HG02759 (cell line): ENCODE measurements at regions not wholly inside any gene's neighbourhood (a gene's known extent, or its start where the extent isn't known, plus 50 kb on each side); places are given as distances from the start of the nearest gene placed in this dataset.

Source experiments
- ATAC-seq: cut with Tn5 transposase; IDR thresholded peaks from one replicate; pipeline ENCODE4 v1.9.1; 2021; ENCODE audit warnings: mild to moderate bottlenecking, moderate library complexity; ENCODE audit not compliant: unreplicated experiment

DNA sequence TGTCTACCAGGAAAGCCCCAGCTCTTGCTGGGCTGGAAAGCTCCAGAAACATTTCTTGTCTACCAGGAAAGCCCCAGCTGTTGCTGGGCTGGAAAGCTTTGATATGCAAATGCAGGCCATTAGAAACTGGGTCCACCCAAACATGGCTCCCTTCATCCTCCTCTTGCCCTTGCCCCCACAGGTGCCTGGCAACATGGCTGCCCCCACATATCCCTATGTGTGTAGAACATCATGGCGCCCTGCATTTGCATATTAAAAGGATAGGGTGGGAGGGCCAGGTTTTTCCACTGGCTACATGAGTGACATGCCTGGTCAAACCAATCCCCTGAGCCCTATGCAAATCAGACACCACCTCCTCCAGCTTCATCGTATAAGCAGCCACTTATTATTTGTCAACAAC lies 455.4 kb upstream of the ARGLU1 start:
- ATAC-seq = no peak

DNA sequence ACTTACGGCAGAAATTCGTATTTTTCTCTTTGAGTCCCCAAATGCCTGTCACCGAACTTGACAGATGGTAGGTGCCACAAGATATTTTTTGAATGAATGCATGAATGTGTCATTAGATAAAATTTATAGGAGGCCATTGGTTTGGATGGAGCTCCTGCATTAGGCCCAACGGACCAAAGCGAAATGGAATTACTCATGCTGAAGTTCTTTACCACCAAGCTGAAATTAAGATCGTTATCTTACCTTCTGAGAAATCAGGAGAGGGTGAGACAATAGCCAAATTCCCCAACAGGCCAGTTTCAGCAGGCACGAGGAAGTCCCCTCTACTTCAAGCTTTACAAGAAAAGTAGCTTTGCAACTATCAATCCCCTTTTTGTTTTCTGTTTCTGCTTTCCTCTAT lies 452.5 kb upstream of the ARGLU1 start:
- ATAC-seq = no peak

DNA sequence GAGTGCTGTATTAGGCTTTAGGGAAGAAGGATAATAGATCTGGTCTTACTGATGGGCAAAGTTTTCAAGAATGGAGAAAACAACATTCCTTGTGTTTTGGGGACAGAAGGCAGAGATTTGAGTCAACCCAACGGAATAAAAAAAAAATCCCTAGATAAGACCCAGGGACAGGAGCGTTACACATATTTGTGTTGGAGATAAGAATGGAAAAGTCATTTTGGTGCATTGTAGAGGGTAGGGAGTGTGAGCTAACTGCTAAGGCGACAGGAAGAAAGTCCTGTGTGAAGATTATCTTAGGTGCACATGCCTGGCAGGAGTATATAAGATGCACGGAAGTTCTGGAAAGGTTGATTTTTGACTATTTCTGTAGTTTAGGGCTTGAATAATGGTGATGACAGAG lies 450.3 kb upstream of the ARGLU1 start:
- no peak for ATAC-seq

DNA sequence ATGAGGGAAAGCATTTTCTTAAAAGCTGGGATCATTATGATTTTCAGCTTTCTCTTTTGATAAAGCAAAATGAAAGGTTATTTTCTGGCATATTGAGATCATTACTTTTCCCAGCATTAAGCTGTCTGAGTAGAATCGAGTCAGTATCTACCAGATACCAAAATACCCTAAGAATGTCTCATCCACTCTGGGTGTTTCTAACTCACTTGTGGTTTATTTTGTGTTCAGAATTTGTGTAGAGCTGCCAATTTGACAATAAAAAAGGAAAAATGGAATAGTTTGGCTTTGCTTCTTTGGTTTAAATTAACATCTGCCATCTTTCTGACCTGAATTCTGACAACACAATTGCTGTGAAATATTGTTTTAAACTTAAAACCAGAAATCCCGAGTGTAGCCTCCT lies 438.7 kb upstream of the ARGLU1 start:
- ATAC-seq = no peak

DNA sequence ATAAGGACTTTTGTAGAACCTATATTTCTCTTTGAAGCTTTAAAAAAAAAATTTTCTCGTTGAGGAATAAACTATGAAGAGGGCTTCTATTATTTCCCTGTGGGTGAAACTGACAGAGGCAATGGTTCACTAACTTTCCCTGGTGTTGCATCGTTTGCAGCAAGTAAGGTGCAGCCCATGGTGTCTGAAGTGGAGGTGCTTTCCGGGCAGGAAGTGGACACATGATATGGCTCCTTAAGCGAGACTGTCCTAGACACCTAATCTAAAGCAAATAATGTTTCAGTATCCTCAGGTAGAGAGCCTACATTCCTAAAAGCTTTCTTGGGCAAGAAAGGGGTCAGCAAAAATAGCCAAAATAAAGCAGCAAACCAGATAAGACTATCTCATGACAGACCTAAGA lies 437.6 kb upstream of the ARGLU1 start:
- ATAC-seq = no peak

DNA sequence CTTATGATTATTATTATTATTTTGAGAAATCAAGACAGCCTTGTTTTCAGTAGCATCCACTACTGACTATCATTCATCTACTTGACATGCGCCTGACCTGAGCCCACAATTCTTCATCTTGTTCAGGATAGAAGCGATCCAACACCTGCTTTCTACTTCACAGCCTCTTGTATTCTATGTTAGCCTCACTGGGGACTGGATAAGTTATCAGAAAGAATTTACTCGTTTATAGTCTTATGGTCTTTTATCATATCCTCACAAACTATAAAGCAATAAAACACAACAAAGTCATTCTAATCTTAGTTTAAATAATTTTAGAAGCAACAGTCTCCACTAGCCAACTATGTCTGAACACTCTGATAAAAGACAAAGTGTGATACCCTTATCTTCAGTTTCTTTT lies 436.0 kb upstream of the ARGLU1 start:
- no peak for ATAC-seq

DNA sequence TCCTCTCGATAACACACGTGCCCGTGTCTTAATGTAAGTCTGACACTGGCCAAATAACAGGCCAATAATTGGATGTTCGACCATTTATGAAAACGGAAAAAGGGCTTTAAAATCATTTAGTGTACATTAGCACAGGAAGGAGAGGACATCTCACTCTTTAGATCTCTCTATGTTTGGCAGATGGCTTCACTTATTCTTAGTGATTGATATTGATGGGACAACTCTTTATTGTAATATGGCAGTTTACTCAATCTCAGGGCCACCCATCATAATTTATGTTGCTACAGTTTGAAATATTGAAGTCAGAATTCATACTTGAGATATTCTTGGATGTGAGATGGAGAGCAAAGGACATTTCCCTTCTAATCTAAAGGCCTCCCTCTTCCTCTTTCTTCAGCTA lies 430.7 kb upstream of the ARGLU1 start:
- no peak for ATAC-seq

DNA sequence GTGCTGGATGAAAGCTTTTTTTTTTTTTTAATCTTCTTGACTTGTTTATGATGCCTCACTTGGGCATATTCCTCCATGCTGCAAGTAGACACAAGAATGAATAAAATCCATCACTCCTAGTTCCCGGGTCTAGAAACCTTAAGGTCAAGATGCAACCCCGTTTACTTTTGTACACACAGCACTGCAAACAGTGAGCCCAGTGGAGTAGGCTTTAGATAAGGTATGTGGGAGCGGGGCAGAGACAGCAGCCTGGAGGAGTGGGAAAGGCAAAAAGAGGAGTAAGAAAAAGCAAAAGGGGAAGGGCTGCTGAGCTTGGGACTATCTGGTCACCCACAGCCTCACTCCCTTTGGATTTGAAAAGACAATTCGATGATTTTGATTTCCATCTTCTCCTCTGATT lies 429.8 kb upstream of the ARGLU1 start:
- no peak for ATAC-seq

DNA sequence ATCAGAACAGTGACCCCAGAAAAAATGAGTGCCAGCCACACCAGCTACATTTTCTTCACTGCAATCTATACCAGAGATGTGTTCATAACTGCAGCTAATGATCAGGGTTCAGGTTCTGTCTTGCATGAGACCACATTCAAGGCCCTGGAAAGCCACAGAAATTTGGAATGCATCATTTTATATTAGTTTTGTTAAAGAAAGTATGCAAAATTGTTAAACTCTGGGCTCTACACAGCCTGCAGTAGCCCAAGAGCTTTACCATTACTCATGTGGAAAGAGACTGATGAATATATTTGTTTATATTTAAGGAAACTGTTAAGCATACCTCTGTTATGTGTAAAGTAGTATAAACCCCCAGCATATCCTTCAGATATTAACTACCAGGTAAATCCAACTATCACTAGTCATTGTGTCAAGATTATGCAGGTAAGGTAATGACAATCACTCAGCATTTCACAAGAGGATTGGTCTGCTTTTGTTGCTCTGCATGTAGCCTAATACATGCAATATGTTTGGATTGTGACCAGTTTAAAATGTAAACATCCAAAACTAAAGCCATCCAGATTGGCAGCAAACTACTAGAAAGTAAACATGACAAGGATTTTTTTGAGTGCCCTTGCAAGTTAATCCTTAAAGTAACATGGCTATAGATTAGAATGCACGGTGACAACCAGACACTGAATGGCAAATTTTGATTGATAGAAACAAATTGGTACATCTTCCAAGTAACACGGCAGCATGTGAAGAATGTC lies 429.1 kb upstream of the ARGLU1 start:
- ATAC-seq = no peak

DNA sequence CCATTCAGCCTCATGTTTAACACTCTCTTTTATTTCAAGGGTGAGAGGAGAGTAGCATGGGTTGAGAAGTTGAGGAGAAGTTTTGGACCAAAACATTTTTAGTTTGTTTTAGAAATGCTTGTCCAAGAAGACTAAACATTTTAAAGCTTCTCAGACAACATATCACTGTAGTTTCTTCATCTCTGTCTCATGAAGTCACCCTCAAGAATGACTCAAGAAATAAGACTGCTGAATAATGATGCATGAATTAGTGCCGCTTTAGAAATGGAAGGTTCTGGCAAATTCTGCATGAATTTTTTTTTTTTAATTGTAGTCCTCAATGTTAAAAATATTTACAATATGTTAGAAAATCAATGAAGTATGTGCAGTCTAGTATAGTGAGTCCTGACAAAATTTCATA lies 422.7 kb upstream of the ARGLU1 start:
- no peak for ATAC-seq

DNA sequence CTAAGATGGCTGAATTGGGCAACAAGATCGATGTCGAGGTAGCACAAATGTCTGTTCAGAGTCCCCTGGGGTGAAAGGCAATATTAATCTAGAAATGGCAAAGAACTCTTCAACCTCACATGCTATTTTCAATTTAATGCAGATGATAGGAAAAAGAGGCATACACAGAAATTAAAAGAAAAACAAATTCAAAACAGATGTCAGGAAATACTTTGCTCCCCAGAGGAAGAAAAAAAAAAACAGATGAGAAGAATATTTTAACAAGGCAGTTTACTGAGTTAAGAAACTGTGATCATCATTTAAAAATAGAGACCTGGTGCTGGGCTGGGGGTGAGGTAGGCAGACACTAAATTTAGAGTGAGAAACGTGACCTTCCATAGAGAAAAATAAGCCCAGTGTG lies 421.9 kb upstream of the ARGLU1 start:
- ATAC-seq = no peak

DNA sequence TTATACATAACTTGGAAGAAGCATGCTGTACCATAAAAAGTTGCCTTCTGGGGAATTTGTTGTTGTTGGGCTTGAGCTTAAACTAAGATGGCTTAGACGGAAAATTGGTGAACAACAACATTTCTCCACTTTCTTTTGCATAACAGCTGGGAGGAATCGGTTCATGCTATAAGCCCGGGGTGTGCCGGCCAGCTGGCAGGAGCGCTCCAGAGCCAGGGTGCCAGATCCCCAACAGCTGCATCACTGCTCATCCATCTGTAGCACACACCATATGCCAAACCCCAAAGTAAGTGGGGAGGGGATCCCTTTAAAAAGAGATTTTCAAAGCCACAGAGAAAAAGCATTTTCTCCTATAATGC lies 419.5 kb upstream of the ARGLU1 start:
- no peak for ATAC-seq

DNA sequence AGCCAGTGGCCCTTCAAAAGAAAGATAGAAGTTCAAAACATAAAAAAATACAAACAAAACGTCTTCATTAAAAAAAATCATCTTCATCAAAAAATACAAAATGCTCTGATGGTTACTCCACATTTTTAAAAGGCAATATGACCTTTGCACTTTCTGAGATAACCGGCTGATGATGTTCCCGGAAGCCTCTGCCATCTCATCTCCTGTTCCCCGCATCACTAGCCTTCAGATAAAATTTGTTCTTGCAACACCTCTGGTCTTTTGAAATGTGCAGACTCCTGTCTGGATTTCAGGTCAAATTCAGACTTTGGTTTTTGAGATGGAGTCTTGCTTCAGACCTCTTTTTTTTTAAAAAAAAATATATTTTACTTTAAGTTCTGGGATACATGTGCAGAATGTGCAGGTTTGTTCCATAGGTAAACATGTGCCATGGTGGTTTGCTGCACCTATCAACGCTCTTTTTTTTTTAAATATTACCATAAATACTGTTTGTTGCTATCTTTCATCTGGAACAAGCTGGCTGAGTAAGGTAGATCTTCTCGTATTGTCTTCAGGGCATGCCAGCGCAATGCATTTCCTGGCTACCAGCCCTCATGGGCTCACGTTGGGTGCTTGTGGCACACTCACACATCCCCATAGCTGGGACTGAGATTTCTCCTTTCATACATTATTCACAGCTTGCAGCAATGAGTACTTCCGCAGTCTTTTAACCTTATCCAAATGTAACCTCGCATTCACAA lies 418.9 kb upstream of the ARGLU1 start:
- ATAC-seq = no peak

DNA sequence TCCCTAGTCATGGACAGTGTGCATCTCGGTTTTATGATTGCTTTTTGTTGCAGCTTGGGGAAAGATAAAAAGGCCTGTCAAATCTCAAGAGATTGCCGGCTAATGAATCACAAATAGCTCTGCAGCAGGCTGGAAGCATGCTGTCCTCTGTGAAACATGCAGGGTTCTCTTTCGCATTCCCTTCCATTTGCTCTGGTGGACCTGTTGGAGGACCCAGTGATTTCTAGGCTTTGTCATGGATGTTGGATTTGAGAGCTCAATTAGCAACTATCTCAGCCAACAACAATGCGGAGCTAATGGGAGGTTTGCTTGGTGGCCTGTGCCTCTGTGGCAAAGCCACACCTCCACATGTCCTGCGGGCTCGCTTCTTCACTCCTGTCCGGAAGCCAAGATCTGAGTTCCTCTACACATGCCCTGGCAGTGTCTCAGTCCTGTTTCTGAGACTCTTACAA lies 418.1 kb upstream of the ARGLU1 start:
- ATAC-seq = no peak

DNA sequence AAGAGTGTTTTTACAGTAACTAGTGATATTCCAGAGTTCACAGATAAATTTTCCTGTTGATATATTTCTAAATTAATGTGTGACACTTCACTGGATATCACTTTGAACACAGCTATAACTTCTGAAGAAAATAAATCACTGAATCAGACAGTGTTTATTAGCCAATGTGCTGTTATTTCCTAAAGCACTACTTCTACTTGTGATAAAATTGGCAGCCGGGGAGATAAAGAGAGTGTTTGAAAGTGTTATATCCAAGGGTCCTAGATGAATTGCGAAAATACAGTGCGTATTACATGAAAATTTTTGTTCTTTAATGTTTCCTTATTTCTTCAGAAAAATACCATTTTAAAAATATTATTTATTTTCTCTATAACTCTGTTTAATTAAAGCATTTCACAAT lies 417.5 kb upstream of the ARGLU1 start:
- no peak for ATAC-seq

DNA sequence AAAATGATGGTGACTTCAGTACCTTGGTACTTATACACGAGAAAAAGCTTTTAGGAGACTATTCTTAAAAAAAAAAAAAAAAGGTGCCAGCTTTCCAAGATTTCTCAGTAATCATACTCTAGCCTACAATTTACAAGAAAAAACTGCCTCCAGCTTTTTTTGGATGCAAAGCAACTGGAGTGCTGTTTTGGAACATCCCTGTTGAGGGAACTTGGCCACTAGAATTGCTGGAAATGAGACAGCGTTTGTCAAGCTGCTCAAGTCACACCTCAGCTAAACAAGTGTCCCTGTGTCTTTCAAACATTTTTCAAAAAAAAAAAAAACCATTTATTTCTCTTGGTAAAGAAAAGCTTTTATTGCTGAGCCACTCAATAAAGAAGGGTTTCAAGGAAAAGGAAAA lies 413.1 kb upstream of the ARGLU1 start:
- ATAC-seq = no peak

DNA sequence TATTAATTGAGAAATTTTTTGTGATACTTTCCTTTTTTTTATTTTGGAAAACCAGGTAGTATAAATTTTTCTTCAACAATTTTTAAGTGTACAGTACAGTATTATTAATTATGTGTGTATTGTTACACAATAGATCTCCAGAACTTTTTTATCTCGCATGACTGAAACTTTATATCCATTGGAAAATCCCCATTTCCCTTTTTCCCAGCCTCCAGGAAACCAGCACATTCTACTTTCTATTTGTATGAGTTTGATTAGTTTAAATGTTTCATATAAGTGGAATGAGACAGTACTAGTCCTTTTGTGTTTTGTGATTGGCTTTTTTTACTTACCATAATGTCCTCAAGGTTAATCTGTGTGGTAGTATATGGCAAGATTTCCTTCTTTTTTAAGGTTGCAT lies 399.5 kb upstream of the ARGLU1 start:
- ATAC-seq = no peak

DNA sequence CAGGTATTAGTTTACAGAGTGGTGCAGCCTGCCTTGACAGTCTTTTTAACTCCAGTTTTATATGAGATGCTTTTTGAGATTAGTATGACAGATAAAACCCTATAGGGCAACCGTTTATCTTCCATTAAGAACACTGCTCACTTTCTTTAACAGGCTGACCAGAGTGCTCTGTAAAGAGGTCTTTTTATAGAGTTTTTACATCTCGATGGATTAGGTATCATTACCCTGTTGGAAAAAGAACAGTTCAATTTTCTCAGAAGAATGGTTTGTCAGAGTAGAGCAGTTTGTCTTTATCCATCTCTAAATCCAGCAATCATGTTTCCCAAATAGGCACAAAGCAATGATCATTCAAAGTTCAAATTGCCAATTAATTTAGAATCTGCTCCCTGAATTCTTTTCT lies 395.2 kb upstream of the ARGLU1 start:
- no peak for ATAC-seq

DNA sequence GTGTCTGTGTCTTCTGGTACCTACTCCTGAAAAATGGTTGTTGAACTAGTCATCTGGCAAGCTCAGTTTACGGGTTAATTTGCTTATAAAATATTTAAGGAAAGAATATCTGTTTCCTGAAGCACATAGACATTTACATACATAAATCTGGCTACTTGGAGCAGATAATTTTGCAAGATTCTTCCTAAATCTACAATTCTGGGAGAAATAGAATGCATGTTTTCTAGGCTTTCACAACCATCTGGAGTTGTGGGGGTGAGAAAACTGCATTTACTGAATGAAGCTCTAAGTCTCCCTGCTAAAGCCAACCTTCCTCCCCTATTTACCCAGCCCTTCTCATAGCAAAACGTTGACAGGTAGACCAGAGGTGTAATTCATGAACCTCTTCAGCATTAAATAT lies 393.7 kb upstream of the ARGLU1 start:
- no peak for ATAC-seq

DNA sequence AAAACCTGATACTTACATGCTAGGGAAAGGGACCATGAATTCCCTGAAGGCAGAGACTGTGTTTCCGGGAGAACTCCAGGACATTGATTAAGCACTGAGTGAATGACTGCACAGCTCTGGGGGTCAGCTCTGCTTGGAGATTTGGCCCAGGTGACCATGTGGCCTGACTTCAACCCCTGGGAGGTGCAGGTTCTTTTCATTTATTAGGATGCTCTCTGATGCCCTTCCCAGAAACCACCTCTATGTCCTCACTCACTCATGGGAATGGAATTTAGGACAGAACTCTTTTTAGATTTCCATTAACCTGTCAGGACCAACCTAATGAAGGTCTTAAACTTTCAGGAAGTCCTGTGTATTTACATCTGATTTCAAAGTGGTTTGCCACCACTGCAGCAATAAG lies 393.3 kb upstream of the ARGLU1 start:
- no peak for ATAC-seq

DNA sequence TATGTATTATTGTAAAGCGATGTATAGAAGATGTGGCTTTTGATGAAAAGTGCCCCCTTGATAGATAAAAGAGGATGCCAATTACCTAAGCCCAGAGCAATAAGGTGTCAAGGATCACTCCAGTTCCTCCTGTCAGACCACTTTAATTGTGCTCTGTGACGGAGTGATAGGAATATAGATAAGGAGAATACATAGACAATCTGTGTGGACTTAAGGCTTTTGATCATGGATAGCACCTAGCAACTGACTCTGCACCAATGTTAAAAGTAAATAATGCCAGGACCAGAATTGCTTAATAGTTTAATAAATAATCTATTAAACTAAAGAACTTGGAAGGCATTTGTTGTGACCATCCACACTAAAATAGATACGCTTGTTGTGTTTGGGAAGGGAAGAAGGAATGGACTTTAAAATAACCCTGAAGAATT lies 390.7 kb upstream of the ARGLU1 start:
- ATAC-seq = no peak

DNA sequence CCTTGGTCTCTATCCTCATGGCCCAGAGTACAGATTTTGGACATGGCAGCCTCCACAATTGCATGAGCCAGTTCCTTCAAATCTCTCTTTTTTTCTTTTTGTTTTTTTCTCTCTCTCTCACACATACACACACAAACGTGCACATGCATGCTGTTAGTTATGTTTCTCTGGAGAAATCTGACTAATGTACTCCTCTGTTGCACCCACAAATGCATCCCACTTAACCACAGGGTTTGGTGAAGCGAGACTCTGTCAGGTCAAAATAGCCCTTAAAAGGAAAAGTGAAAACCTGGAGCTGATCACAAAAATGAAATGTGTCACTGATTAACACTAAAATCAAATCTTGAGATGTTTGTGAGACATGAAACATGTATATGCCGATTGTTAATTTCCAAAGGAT lies 374.6 kb upstream of the ARGLU1 start:
- no peak for ATAC-seq

DNA sequence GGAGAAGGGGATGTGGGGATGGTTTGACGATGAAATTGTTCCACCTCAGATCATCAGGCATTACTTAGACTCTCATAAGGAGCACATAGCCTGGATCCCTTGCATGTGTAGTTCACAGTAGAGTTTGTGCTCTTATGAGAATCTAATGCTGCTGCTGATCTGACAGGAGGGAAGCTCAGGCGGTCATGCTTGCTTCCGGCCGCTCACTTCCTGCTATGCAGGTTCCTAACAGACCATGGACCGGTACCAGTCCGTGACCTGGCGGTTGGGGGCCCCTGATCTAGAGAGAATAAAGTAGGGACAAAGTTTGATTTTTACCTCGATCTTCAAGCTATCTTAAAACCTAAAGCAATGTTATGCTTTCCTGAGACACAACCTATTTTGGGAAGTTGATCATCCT lies 373.8 kb upstream of the ARGLU1 start:
- no peak for ATAC-seq
